ENCODE measurements at regions not wholly inside any gene's neighbourhood (a gene's known extent, or its start where the extent isn't known, plus 50 kb on each side); places are given as distances from the start of the nearest gene placed in this dataset.

- no peak for DNase-seq (ENCODE audit: low read depth in 2 of 2)
Measured at GRCh38 chr4:57689693-57690205, 579.6 kb upstream of the IGFBP7 start.

- DNase-seq (ENCODE audit: low read depth in 2 of 2), result no peak
Measured at GRCh38 chr4:57682275-57682674, 572.1 kb upstream of the IGFBP7 start.

GRCh38 chr4:57679969-57680368, 569.8 kb upstream of the IGFBP7 start:
- no peak for DNase-seq (ENCODE audit: low read depth in 2 of 2)

GRCh38 chr4:57676394-57676793, 566.2 kb upstream of the IGFBP7 start:
- no peak for DNase-seq (ENCODE audit: low read depth in 2 of 2)

GRCh38 chr4:57672846-57673433, 562.8 kb upstream of the IGFBP7 start:
- DNase-seq (ENCODE audit: low read depth in 2 of 2), result no peak

- DNase-seq (ENCODE audit: low read depth in 2 of 2), result no peak
Measured at GRCh38 chr4:57668621-57669020, 558.4 kb upstream of the IGFBP7 start.

GRCh38 chr4:57665806-57666205, 555.6 kb upstream of the IGFBP7 start:
- no peak for DNase-seq (ENCODE audit: low read depth in 2 of 2)

GRCh38 chr4:57661517-57662090, 551.4 kb upstream of the IGFBP7 start:
- DNase-seq (ENCODE audit: low read depth in 2 of 2), result no peak

- DNase-seq (ENCODE audit: low read depth in 2 of 2), result no peak
Measured at GRCh38 chr4:57658673-57659072, 548.5 kb upstream of the IGFBP7 start.

- DNase-seq (ENCODE audit: low read depth in 2 of 2), result no peak
Measured at GRCh38 chr4:57658188-57658587, 548.0 kb upstream of the IGFBP7 start.

GRCh38 chr4:57655342-57655741, 545.2 kb upstream of the IGFBP7 start:
- no peak for DNase-seq (ENCODE audit: low read depth in 2 of 2)

GRCh38 chr4:57652779-57653178, 542.6 kb upstream of the IGFBP7 start:
- DNase-seq (ENCODE audit: low read depth in 2 of 2), result no peak

- no peak for DNase-seq (ENCODE audit: low read depth in 2 of 2)
Measured at GRCh38 chr4:57640391-57641100, 530.4 kb upstream of the IGFBP7 start.

GRCh38 chr4:57639561-57640382, 529.6 kb upstream of the IGFBP7 start:
- DNase-seq (ENCODE audit: low read depth in 2 of 2), result no peak

GRCh38 chr4:57635910-57636309, 525.7 kb upstream of the IGFBP7 start:
- DNase-seq (ENCODE audit: low read depth in 2 of 2), result no peak

GRCh38 chr4:57633212-57633859, 523.2 kb upstream of the IGFBP7 start:
- DNase-seq (ENCODE audit: low read depth in 2 of 2), result no peak

GRCh38 chr4:57632564-57632963, 522.4 kb upstream of the IGFBP7 start:
- DNase-seq (ENCODE audit: low read depth in 2 of 2), result no peak

GRCh38 chr4:57631147-57631546, 521.0 kb upstream of the IGFBP7 start:
- DNase-seq (ENCODE audit: low read depth in 2 of 2), result no peak

GRCh38 chr4:57628004-57628403, 517.8 kb upstream of the IGFBP7 start:
- DNase-seq (ENCODE audit: low read depth in 2 of 2), result no peak

GRCh38 chr4:57614257-57614932, 504.2 kb upstream of the IGFBP7 start:
- no peak for DNase-seq (ENCODE audit: low read depth in 2 of 2)

GRCh38 chr4:57612279-57612678, 502.1 kb upstream of the IGFBP7 start:
- no peak for DNase-seq (ENCODE audit: low read depth in 2 of 2)
